GM12891 (cell line): ENCODE measurements at regions not wholly inside any gene's neighbourhood (a gene's known extent, or its start where the extent isn't known, plus 50 kb on each side); places are given as distances from the start of the nearest gene placed in this dataset.
"Not testable (repeated sequence)": the region's sequence is repeated elsewhere in the genome, so short reads cannot be mapped to it uniquely, and the experiment has no call there.

Experiments
- DNase-seq: peaks from one replicate; pipeline ENCODE4 v3.0.0; 2011; ENCODE audit warnings: low spot score; ENCODE audit not compliant: insufficient read length
- FAIRE-seq: peaks from 2 replicates; lab custom pipeline; 2011; peaks lifted over from hg19 to GRCh38; lab: Jason Lieb, UNC

DNA sequence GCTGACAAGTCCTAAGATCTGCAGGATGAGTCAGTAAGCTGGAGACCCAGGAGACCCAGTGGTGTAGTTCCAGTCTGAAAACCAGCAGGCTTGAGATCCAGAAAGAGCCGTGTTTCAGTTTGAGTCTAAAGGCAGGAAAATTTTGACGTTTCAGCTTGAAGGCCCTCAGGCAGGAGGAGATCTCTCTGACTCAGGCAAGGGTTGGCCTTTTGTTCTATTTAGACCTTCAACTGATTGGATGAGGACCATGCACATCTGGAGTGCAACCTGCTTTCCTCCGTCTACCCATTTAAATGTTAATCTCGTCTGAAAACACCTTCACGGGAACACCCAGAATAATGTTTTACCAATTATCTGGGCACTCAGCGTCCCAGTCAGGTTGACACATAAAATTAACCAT, 69.5 kb downstream of the NPIPA7 start:
- not testable (repeated sequence) for FAIRE-seq, DNase-seq

DNA sequence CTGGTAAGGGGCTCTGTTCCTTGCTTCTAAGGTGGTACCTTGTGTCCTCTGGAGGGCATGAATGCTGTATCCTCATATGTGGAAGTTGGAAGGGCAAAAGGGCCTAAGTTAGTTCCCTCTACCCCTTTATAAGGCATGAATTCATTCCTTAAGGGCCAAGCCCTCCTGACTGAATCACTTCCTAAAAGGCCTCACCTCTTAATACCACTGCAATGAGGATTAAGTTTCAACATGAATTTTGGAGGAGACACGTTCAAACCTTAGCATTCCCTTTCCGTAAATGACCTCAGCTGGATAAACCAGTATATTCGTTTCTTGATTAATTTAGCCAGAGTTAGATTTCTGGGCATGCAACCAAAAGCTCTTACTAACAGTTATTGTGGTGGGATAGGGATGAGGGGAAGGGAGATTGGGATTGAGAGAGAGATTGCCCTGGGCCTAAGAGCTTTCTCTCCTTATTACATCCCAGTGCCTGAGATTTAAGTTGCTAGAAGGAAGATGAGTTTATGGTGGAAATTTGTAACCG, 70.8 kb downstream of the NPIPA7 start:
- not testable (repeated sequence) for DNase-seq, FAIRE-seq

DNA sequence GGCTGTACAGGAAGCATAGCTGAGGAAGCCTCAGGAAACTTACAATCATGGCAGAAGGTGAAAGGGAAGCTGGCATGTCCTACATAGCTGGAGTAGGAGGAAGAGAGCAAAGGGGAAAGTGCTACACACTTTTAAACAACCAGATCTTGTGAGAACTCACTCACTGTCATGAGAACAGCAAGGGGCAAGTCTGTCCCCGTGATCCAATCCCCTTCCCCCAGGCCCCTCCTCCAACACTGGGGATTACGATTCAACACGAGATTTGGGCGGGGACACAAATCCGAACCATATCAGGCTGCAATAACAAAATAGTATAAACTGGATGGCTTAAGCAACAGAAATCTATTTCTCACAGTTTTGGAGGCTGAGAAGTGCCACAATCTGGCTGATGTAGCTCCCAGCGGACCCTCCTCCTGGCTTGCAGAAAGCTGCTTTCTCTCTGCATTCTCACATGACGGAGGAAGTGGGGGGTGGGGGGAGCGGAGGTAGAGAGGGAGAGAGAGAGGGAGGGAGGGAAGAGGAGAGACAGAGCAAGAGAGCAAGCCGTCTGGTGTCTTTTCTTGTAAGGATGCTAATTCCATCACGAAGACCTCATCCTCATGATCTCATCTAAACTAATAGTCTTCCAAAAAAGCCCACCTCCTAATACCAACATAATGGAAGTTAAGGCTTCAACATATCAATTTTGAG, 72.9 kb downstream of the NPIPA7 start:
- not testable (repeated sequence) for FAIRE-seq, DNase-seq

DNA sequence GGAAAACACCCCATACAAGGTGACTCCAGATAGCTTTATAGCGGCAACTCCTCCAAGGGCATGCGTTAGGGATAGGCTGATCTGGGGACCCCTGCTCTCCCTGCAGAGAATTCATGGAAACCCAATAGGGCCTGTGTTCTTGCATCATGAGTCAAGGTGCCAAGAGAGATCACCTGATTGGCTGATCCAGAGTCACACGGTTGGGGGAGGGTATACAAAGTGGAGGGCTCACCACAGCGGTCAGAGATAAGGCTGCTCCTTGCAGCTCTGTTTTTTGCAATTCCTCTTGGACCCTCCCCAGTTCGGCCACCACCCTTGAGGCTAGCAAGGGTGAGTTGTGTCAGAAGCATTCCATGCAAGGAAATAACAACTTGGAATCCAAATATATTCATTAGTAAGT, 79.6 kb downstream of the NPIPA7 start:
- FAIRE-seq, DNase-seq: not testable (repeated sequence)

DNA sequence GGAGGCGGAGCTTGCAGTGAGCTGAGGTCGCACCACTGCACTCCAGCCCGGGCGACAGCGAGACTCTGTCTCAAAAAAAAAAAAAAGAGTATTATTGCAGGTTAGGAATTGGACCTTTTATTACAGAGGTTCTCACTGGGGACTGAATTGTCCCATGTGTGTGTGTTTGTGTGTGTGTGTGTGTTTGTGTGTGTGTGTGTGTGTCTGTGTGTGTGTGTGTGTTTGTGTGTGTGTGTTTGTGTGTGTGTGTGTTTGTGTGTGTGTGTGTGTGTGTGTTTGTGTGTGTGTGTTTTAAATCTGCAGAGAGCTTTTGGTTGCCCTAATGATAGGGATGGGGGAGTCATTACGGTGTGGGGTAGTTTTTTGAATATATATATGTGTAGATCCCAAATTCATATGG, 84.9 kb downstream of the NPIPA7 start:
- FAIRE-seq, DNase-seq: not testable (repeated sequence)

DNA sequence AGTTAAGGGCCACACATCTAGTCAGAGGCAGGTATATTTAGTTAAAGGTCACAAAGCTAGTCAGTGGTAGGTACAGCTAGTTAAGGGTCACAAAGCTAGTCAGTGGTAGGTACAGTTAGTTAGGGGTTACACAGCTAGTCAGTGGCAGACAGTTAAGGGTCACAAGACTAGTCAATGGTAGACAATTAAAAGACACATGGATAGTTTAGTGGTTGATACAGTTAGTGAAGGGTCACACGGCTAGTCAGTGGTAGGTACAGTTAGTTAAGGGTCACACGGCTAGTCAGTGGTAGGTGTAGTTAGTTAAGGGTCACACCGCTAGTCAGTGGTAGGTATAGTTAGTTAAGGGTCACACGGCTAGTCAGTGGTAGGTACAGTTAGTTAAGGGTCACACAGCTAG, 110.0 kb downstream of the NPIPA7 start:
- not testable (repeated sequence) for FAIRE-seq, DNase-seq

DNA sequence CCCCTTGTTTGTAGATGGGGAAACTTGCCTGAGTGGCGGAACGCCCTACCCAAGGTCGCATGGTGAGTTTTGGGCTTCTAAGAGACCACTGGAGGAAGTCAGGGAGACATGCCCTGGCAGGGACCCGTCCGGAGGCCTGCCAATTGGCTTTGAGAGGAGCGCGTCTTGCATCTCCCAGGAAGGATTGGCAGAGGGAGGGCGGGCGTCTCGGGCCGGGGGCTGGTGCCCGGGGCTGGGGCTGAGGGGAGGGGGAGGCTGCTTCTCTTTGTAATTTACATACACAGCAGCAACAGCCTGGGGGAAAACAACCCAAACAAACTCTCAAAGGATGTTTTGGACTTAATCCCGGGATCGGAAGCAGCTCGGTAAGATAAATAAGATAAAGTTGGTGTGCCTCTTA, 110.5 kb downstream of the NPIPA7 start:
- not testable (repeated sequence) for FAIRE-seq, DNase-seq

DNA sequence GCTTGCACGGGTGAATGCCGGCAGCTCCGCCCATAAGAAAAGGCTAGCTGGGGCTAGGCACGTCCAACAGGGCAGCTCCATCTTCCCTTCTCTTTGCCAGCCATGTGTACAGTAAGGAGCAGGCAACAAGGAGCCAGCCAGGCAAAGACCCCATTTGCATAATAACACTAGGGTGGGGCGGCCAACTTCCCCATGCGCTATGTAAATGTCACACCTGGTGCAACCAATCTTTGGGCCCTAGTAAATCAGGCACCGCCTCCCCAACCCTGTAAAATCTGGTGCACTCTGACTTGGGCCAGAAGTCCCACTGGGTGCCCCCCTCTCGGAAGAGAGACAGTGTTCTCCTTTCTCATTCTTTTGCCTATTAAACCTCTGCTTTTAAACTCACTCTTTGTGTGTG, 115.2 kb downstream of the NPIPA7 start:
- not testable (repeated sequence) for FAIRE-seq, DNase-seq

DNA sequence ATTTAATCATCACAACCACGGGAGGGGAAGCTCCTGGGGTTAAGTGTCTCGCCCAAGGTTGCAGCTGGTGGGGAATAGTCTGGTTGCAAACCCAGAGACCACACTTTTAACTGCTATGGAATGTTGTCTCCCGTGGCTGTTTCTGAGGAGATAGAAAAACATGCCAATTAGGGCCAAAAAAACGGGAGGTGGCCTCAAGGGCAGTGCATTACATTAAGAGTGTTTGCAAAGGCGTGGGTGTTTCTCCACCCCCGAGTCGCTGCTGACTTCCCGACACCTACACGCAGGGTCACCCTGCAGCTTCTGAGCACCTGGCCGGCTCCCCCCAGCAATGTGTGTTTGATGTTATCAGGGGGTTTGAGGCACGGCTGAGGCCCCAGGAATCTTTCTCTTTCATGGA, 116.1 kb downstream of the NPIPA7 start:
- FAIRE-seq, DNase-seq: not testable (repeated sequence)

DNA sequence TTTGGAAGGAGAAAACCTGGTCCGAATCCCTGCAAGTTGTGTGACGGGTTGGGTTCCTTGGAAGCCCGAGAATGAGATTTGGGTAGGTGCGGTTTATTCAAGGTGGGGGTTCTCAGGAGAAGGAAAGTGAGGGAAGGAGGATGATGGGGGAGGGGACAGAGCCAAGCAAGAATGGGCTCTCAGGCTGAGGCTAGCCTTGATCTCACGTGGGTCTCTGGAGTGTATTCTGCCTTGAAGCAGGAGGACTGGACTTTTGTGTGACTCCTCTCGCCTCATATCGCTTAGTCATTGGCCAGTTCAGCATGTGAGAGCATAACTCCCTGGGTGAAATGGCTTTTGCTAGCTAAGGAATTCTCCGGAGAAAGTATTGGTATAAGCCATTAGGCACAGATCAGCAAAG, 120.9 kb downstream of the NPIPA7 start:
- DNase-seq, FAIRE-seq: not testable (repeated sequence)

DNA sequence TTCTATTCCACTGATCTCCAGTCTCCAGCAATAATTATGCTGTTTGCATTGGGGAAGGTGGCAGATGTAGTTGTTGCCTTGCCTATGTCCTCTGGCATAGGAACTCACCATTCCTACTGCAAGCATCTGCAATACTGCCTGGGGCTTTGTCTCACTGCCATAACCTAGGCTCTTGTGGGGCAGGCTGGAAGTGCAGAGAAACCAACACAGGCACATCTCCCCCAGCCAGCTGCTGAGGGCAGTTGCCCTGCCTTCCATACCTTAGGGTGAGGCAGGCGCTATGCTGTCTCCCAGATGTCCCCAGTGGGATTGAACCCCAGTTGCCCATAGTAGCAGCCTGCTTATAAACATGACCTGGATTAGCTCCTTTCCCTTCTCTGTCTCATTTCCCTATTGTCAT, 128.1 kb downstream of the NPIPA7 start:
- not testable (repeated sequence) for FAIRE-seq, DNase-seq

DNA sequence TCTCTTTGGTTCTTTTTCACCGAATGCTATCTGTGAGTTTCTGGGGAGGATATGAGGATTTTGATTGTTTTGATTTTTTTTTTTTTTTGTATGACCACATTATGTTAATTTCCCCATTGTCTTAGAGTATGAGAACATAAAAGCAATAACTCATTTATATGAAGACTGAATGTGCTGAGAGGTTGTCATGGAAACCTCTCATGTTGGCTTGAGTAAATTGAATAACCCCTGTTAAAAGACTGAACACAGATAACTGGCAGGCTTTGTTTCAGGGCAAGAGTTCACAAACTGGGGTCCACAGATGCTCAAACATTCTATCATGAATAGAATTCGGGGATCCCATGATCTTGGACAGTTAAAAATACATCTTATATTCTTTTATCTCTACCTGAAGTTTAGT, 129.4 kb downstream of the NPIPA7 start:
- not testable (repeated sequence) for FAIRE-seq, DNase-seq

DNA sequence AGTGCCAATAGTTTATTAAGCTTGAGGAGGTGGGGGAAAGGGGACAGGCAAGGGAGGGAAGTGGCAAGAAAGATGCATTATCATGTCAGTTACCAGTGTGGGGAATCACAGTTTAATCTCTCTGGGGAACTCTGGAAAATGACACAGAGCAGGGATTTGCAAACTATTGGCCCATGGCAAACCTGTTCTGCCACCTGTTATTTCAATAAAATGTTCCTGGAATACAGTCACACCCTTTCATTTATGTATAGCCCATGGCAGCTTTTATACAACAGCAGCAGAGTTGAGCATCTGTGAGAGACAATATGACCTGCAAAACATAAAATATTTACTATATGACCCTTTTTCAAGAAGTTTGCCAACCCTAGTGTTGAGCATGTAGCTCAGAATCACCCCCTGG, 140.5 kb downstream of the NPIPA7 start:
- DNase-seq, FAIRE-seq: not testable (repeated sequence)

DNA sequence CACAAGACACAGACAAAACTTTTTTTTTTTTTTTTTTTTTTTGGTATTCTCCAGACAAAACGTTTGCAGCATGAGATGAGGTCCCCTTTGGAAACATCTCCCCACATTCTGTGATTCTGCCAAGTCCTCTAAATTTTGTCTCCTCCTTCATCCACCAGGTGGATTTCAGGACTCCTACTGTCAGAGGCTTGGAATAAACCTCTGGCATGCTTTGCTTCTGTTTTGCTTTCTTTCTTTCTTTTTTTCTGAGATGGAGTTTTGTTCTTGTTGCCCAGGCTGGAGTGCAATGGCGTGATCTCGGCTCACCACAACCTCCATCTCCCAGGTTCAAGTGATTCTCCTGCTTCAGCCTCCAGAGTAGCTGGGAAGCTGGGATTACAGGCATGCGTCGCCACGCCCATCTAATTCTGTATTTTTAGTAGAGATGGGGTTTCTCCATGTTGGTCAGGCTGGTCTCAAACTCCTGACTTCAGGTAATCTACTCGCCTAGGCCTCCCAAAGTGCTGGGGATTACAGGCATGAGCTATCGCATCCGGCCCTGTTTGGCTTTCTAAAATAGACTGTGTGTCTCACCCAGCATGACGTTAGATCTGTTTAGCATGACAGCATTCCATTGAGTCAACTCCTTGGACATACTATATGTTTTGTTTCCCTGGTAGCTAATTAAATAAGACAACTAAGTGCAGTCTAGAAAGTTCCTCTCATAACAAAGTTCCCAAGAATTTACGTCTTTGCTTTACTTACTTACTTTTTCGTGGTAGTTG, 142.5 kb downstream of the NPIPA7 start:
- DNase-seq, FAIRE-seq: not testable (repeated sequence)

DNA sequence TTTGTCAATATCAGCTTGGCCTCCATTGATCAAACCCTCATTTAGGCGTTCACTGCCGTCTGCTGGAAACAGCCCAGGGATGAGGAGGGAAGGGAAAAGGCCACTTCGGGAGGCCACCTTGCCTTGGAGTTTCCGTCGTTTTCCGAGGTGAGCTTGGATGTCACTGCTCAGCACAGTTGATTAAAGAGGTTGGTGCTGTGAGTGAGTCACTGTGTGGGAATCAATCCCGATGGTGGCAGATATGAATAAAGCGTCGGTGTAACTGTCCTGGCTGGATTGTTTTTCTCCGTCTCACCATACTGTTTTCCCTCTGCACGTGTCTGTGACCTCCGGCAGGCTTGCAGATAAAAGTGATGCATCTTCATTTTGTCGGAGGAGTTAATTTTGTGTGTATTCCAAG, 148.1 kb downstream of the NPIPA7 start:
- not testable (repeated sequence) for FAIRE-seq

DNA sequence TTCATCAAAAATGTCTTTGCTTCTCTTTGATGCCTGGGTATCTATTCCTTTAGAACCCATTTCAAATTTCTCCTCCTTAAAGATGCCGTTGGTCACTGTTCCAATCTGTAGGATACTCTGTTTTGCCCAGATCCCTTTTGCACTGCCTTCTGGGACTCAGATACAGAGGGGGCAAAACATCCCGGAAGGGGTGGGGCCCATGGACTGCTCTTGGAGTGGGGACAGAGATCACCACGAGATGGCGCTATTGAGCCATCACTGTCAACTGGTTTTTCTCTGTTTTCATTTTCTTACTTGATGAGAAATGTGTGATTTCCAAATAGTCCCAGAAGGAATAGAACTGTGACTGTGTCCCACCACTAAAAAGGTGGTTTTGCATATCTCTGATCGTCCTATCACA, 151.8 kb downstream of the NPIPA7 start:
- FAIRE-seq: peak; percentile 45
- DNase-seq: not testable (repeated sequence)

More for the DNA sequence above, 148.1 kb downstream of the NPIPA7 start:
- not testable (repeated sequence) for DNase-seq

DNA sequence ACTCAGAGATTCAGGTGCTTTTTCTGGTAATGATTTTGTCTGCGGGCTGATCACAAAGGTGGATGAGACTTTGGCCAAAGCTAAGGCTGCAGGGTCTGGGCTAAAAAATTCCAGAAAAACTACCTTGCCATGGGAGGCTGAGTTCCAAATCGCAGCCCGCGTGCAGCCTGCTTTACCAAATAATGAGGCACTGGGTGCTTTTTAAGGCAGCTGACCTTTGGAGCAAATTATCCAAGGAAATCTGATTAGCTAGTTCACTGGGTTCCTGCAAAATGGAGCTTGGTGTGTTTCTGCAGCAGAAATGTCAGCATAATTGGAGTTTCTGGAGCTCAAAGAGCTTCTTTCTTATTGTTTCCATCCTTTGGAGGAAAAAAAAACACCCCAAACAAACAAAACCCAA, 156.6 kb downstream of the NPIPA7 start:
- DNase-seq, FAIRE-seq: not testable (repeated sequence)

DNA sequence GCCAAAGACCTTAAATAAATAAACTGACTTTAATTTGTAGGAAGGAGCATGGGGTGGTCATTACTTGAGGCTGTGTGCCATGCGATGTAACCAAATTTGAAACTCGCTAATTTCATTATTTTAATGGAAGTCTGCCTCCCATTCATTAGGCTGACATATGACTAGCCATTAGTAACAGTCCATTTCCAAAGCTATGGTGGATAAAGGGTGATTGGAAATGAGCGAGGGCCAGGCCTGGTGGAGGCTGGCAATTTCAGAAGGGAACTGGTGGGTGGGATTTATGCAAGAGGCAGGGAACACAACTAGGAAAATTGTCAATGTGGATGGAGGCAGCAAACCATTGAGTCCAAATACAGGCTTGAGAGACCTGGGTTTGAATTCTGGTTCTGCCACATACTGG, 157.2 kb downstream of the NPIPA7 start:
- not testable (repeated sequence) for FAIRE-seq, DNase-seq

DNA sequence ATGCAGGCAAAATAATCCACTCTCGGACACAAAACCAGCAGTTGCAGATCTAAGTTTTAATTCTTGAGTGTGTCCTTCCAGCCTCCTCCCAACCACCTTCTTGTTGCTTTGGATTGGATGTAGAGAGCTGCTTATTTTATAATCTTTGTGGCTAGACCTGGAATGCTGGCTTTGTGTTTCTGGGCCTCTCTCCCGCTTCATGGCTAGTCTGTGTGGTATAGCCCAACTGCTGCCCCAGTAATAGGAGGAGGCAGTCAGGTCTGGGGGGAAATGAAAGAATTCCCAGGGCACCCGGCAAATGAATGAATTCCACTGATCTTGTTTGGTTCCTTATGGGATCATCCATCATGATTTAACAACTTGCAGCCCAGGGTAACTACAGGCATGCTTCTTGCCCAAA, 170.8 kb downstream of the NPIPA7 start:
- DNase-seq, FAIRE-seq: not testable (repeated sequence)

DNA sequence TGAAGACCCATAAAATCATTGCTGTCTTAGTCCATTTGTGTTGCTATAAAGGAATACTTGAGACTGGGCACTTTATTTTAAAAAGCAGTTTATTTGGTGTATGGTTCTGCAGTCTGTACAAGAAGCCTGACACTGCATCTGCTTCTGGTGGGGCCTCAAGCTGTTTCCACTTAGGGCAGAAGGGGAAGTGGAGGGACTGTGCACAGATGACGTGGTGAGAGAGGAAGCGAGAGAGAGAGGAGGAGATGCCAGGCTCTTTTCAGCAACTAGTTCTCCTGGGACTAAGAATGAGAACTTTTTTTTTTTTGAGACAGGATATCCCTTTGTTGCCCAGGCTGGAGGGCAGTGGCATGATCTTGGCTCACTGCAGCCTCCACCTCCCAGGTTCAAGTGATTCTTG, 171.9 kb downstream of the NPIPA7 start:
- not testable (repeated sequence) for FAIRE-seq, DNase-seq
